Sigmoid colon (tissue), 6 donors: ENCODE measurements at regions not wholly inside any gene's neighbourhood (a gene's known extent, or its start where the extent isn't known, plus 50 kb on each side); places are given as distances from the start of the nearest gene placed in this dataset.
"Not testable (repeated sequence)": the region's sequence is repeated elsewhere in the genome, so short reads cannot be mapped to it uniquely, and the experiment has no call there.

Experiments used
- DNase-seq: peaks from one replicate; pipeline ENCODE4 v3.0.0-alpha.2; 2019
- H3K27ac ChIP-seq, 4 donors: fragments of 200-600 bp; sonication (generic); one replicate each; pipeline ENCODE4 v1.5.1; 2016 to 2019; ENCODE audit warnings: mild to moderate bottlenecking in 1 of 4
- H3K27me3 ChIP-seq, 3 donors: fragments of 200-600 bp; sonication (generic); one replicate each; pipeline ENCODE4 v1.5.1; 2019; ENCODE audit warnings: mild to moderate bottlenecking in 1 of 3
- H3K36me3 ChIP-seq, 4 donors: fragments of 200-600 bp; sonication (generic); one replicate each; pipeline ENCODE4 v1.5.1; 2016 to 2019
- H3K4me1 ChIP-seq, 4 donors: fragments of 200-600 bp; sonication (generic); one replicate each; pipeline ENCODE4 v1.5.1; 2017 to 2019
- H3K4me3 ChIP-seq, 4 donors: fragments of 200-600 bp; sonication (generic); one replicate each; pipeline ENCODE4 v1.5.1; 2017 to 2019; ENCODE audit warnings: mild to moderate bottlenecking in 2 of 4, moderate library complexity in 1 of 4
- H3K9me3 ChIP-seq, 4 donors: fragments of 200-600 bp in 3 of 4; sonication (generic) in 3 of 4; one replicate each; pipeline versions ENCODE4 v1.5.1 to v1.6.1; 2013 to 2019
- CTCF ChIP-seq, 4 experiments: fragments of 450-650 bp in 3 of 4; fragments of 200-600 bp in 1 of 4; IDR thresholded peaks; one replicate each; pipeline ENCODE4 v1.5.1; 2016 to 2019; ENCODE audit warnings: antibody characterized with exemption in 4 of 4, mild to moderate bottlenecking in 3 of 4, moderate library complexity in 2 of 4
- EP300 ChIP-seq, 4 donors: sonication (generic); formaldehyde crosslinking; IDR thresholded peaks; one replicate each; pipeline ENCODE4 v1.6.1; 2017; ENCODE audit warnings: antibody characterized with exemption in 4 of 4
- POLR2A ChIP-seq, 2 donors: fragments of 450-650 bp; IDR thresholded peaks; one replicate each; pipeline ENCODE4 v1.6.1; 2016; ENCODE audit warnings: antibody characterized with exemption in 2 of 2, mild to moderate bottlenecking in 2 of 2, moderate library complexity in 2 of 2
- POLR2AphosphoS5 ChIP-seq, 4 donors: sonication (generic); formaldehyde crosslinking; IDR thresholded peaks; one replicate each; pipeline ENCODE4 v1.6.1; 2017; ENCODE audit warnings: antibody characterized with exemption in 4 of 4
- WGBS, 2 donors: extraction: QIAGEN DNeasy Blood & Tissue Kit; methylation state at CpG; one replicate each; pipeline ENCODE4 v1.1.7; 2013; 5-methylcytosine and 5-hydroxymethylcytosine counted together
- intact Hi-C: fragments of 100-400 bp; cut with DNase I; formaldehyde crosslinking; loops from one replicate; pipeline ENCODE4 v1.15.1; 2023
- donor health status: healthy with polysubstance abuse.
- donor health status: healthy.

GRCh38 chr3:198107840-198108734, 148.1 kb downstream of the LMLN start:
- intact Hi-C loops, result no loop called here
- DNase-seq, result no peak
- WGBS, 2 donors, result 18 to 26% methylated on average over 6 of the region's 6 CpGs
- Histone ChIP-seq H3K36me3 (no peaks in the 10 kb centered on the region), H3K27me3 (peaks cover 0 to 68% (median 48%) of the 10 kb centered on the region in 3 donors), H3K9me3 (no peaks in the 10 kb centered on the region), H3K4me1 (no peaks in the 10 kb centered on the region), H3K27ac (no peak overlapping the region), H3K4me3 (no peak overlapping the region)
- TF ChIP-seq POLR2AphosphoS5 (IDR thresholded peaks at IDR 0.05) (no peak), EP300 (IDR thresholded peaks at IDR 0.05) (no peak)

GRCh38 chr3:198109883-198110282, 149.9 kb downstream of the LMLN start:
- no peak overlapping the region for H3K4me3 ChIP-seq
- H3K4me1 ChIP-seq, result peaks cover 0 to 5% (median 3%) of the 10 kb centered on the region in 4 donors
- no peak for DNase-seq
- H3K27me3 ChIP-seq, result peaks cover 7 to 86% (median 60%) of the 10 kb centered on the region in 3 donors
- H3K27ac ChIP-seq, result no peak overlapping the region
- 71 to 85% methylated on average over 5 of the region's 5 CpGs for WGBS, 2 donors
- intact Hi-C loops, result no loop called here
- no peaks in the 10 kb centered on the region for H3K9me3 ChIP-seq
- TF ChIP-seq CTCF (IDR thresholded peaks at IDR 0.05) (no peak), POLR2AphosphoS5 (IDR thresholded peaks at IDR 0.05) (no peak)
- H3K36me3 ChIP-seq, result no peaks in the 10 kb centered on the region

GRCh38 chr3:198112031-198112430, 152.0 kb downstream of the LMLN start:
- intact Hi-C loops, result no loop called here
- Histone ChIP-seq H3K36me3 (no peaks in the 10 kb centered on the region), H3K4me3 (no peak overlapping the region), H3K9me3 (no peaks in the 10 kb centered on the region), H3K4me1 (peaks cover 0 to 5% (median 3%) of the 10 kb centered on the region in 4 donors), H3K27me3 (peaks cover 7 to 79% (median 50%) of the 10 kb centered on the region in 3 donors), H3K27ac (no peak overlapping the region)
- TF ChIP-seq CTCF (IDR thresholded peaks at IDR 0.05) (no peak), POLR2AphosphoS5 (IDR thresholded peaks at IDR 0.05) (no peak), POLR2A (IDR thresholded peaks at IDR 0.05) (no peak), EP300 (IDR thresholded peaks at IDR 0.05) (no peak)
- 84 to 91% methylated on average over 5 of the region's 5 CpGs for WGBS, 2 donors
- DNase-seq, result no peak

GRCh38 chr3:198113206-198114053, 153.4 kb downstream of the LMLN start:
- H3K4me1 ChIP-seq, result peaks cover 0 to 5% (median 3%) of the 10 kb centered on the region in 4 donors
- TF ChIP-seq CTCF (IDR thresholded peaks at IDR 0.05) (no peak), POLR2AphosphoS5 (IDR thresholded peaks at IDR 0.05) (peak in 1 of 4 donors; percentile 8)
- WGBS, 2 donors, result 6 to 8% methylated on average over 59 of the region's 59 CpGs
- no peaks in the 10 kb centered on the region for H3K36me3 ChIP-seq
- intact Hi-C loops, result no loop called here
- no peak for DNase-seq
- H3K27me3 ChIP-seq, result peaks cover 7 to 68% (median 43%) of the 10 kb centered on the region in 3 donors
- H3K27ac ChIP-seq, result no peak overlapping the region
- no peaks in the 10 kb centered on the region for H3K9me3 ChIP-seq
- H3K4me3 ChIP-seq, result peak overlapping the region in 3 of 4 donors; percentile 4 to 31 (median 7)

GRCh38 chr3:198114516-198114915, 154.5 kb downstream of the LMLN start:
- intact Hi-C loops, DNase-seq, H3K9me3 ChIP-seq, H3K36me3 ChIP-seq, H3K4me3 ChIP-seq, H3K4me1 ChIP-seq, H3K27ac ChIP-seq: not testable (repeated sequence)
- WGBS, 2 donors, result 86 to 89% methylated on average over 7 of the region's 7 CpGs
- H3K27me3 ChIP-seq, result peaks cover 7 to 58% (median 35%) of the 10 kb centered on the region in 3 donors

- H3K27me3 ChIP-seq, intact Hi-C loops, H3K4me3 ChIP-seq, DNase-seq, H3K4me1 ChIP-seq, H3K36me3 ChIP-seq, H3K27ac ChIP-seq, H3K9me3 ChIP-seq: not testable (repeated sequence)
- WGBS, 2 donors, result 62 to 79% methylated on average over 8 of the region's 8 CpGs
Observed at GRCh38 chr3:198122184-198122583, 162.2 kb downstream of the LMLN start.

- H3K36me3 ChIP-seq, H3K4me3 ChIP-seq, H3K27me3 ChIP-seq, H3K4me1 ChIP-seq, intact Hi-C loops, H3K27ac ChIP-seq, H3K9me3 ChIP-seq, DNase-seq: not testable (repeated sequence)
- 47 to 80% methylated on average over 8 to 10 of the region's 12 CpGs for WGBS, 2 donors
Observed at GRCh38 chr3:198137038-198137835, 177.2 kb downstream of the LMLN start.

GRCh38 chr3:198138205-198138604, 178.2 kb downstream of the LMLN start:
- 88% methylated on average over 6 to 9 of the region's 10 CpGs for WGBS, 2 donors
- H3K9me3 ChIP-seq, DNase-seq, H3K27me3 ChIP-seq, H3K27ac ChIP-seq, intact Hi-C loops, H3K36me3 ChIP-seq, H3K4me3 ChIP-seq, H3K4me1 ChIP-seq: not testable (repeated sequence)
